Activated naive CD4-positive, alpha-beta T cell treated with anti-CD3 and anti-CD28 coated beads, Interleukin-2, amount 50 U/mL, for 24 hours (primary cell): ENCODE measurements at regions not wholly inside any gene's neighbourhood (a gene's known extent, or its start where the extent isn't known, plus 50 kb on each side); places are given as distances from the start of the nearest gene placed in this dataset.

ENCODE experiments used
- H3K27ac Mint-ChIP-seq: one replicate; pipeline ENCODE4 v1.8.0; 2021; ENCODE audit warnings: mild to moderate bottlenecking, mixed read lengths
- H3K27me3 Mint-ChIP-seq: one replicate; pipeline ENCODE4 v1.8.0; 2021; ENCODE audit warnings: mixed read lengths
- H3K36me3 Mint-ChIP-seq: one replicate; pipeline ENCODE4 v1.8.0; 2021; ENCODE audit warnings: mixed read lengths
- H3K4me1 Mint-ChIP-seq: one replicate; pipeline ENCODE4 v1.8.0; 2021; ENCODE audit warnings: mixed read lengths
- H3K4me3 Mint-ChIP-seq: one replicate; pipeline ENCODE4 v1.8.0; 2021; ENCODE audit warnings: mild to moderate bottlenecking, mixed read lengths
- H3K9me3 Mint-ChIP-seq: one replicate; pipeline ENCODE4 v1.8.0; 2021; ENCODE audit warnings: mixed read lengths

- no peaks in the 10 kb centered on the region for H3K4me1 Mint-ChIP-seq
- no peak overlapping the region for H3K27ac Mint-ChIP-seq
- H3K4me3 Mint-ChIP-seq = no peak overlapping the region
- H3K27me3 Mint-ChIP-seq = peaks cover 1% of the 10 kb centered on the region
- no peaks in the 10 kb centered on the region for H3K36me3 Mint-ChIP-seq
- no peaks in the 10 kb centered on the region for H3K9me3 Mint-ChIP-seq
These were observed 348.3 kb downstream of the CYRIA start for GRCh38 chr2:16317211-16317830.

GRCh38 chr2:16316456-16317210 lies 349.0 kb downstream of the CYRIA start:
- H3K27me3 Mint-ChIP-seq = peaks cover 4% of the 10 kb centered on the region
- no peaks in the 10 kb centered on the region for H3K4me1 Mint-ChIP-seq
- no peaks in the 10 kb centered on the region for H3K36me3 Mint-ChIP-seq
- no peak overlapping the region for H3K27ac Mint-ChIP-seq
- H3K4me3 Mint-ChIP-seq = no peak overlapping the region
- H3K9me3 Mint-ChIP-seq = no peaks in the 10 kb centered on the region

GRCh38 chr2:16315908-16316307 lies 349.7 kb downstream of the CYRIA start:
- no peaks in the 10 kb centered on the region for H3K9me3 Mint-ChIP-seq
- H3K4me1 Mint-ChIP-seq = no peaks in the 10 kb centered on the region
- H3K4me3 Mint-ChIP-seq = no peak overlapping the region
- H3K36me3 Mint-ChIP-seq = no peaks in the 10 kb centered on the region
- peaks cover 4% of the 10 kb centered on the region for H3K27me3 Mint-ChIP-seq
- H3K27ac Mint-ChIP-seq = no peak overlapping the region

- peaks cover 4% of the 10 kb centered on the region for H3K27me3 Mint-ChIP-seq
- H3K27ac Mint-ChIP-seq = no peak overlapping the region
- H3K9me3 Mint-ChIP-seq = no peaks in the 10 kb centered on the region
- H3K4me1 Mint-ChIP-seq = no peaks in the 10 kb centered on the region
- H3K36me3 Mint-ChIP-seq = no peaks in the 10 kb centered on the region
- H3K4me3 Mint-ChIP-seq = no peak overlapping the region
These were observed 350.2 kb downstream of the CYRIA start for GRCh38 chr2:16315458-16315835.

- no peaks in the 10 kb centered on the region for H3K9me3 Mint-ChIP-seq
- H3K36me3 Mint-ChIP-seq = no peaks in the 10 kb centered on the region
- H3K27me3 Mint-ChIP-seq = peaks cover 4% of the 10 kb centered on the region
- no peak overlapping the region for H3K4me3 Mint-ChIP-seq
- H3K27ac Mint-ChIP-seq = no peak overlapping the region
- no peaks in the 10 kb centered on the region for H3K4me1 Mint-ChIP-seq
These were observed 350.8 kb downstream of the CYRIA start for GRCh38 chr2:16314691-16315457.

GRCh38 chr2:16314001-16314400 lies 351.6 kb downstream of the CYRIA start:
- Mint-ChIP-seq H3K9me3 (no peaks in the 10 kb centered on the region), H3K27ac (no peak overlapping the region), H3K4me3 (no peak overlapping the region), H3K36me3 (no peaks in the 10 kb centered on the region), H3K27me3 (peaks cover 4% of the 10 kb centered on the region), H3K4me1 (no peaks in the 10 kb centered on the region)

- H3K4me1 Mint-ChIP-seq = no peaks in the 10 kb centered on the region
- no peak overlapping the region for H3K4me3 Mint-ChIP-seq
- no peaks in the 10 kb centered on the region for H3K9me3 Mint-ChIP-seq
- H3K27ac Mint-ChIP-seq = no peak overlapping the region
- peaks cover 4% of the 10 kb centered on the region for H3K27me3 Mint-ChIP-seq
- H3K36me3 Mint-ChIP-seq = no peaks in the 10 kb centered on the region
These were observed 352.2 kb downstream of the CYRIA start for GRCh38 chr2:16313235-16313975.

- Mint-ChIP-seq H3K27me3 (peaks cover 4% of the 10 kb centered on the region), H3K4me1 (no peaks in the 10 kb centered on the region), H3K4me3 (no peak overlapping the region), H3K9me3 (no peaks in the 10 kb centered on the region), H3K27ac (no peak overlapping the region), H3K36me3 (no peaks in the 10 kb centered on the region)
These were observed 352.9 kb downstream of the CYRIA start for GRCh38 chr2:16312771-16313170.

GRCh38 chr2:16311521-16312440 lies 353.9 kb downstream of the CYRIA start:
- Mint-ChIP-seq H3K4me3 (no peak overlapping the region), H3K27ac (no peak overlapping the region), H3K36me3 (no peaks in the 10 kb centered on the region), H3K27me3 (peaks cover 4% of the 10 kb centered on the region), H3K9me3 (no peaks in the 10 kb centered on the region), H3K4me1 (no peaks in the 10 kb centered on the region)

GRCh38 chr2:16308816-16309215 lies 356.8 kb downstream of the CYRIA start:
- H3K4me3 Mint-ChIP-seq = no peak overlapping the region
- H3K9me3 Mint-ChIP-seq = no peaks in the 10 kb centered on the region
- no peaks in the 10 kb centered on the region for H3K36me3 Mint-ChIP-seq
- peaks cover 3% of the 10 kb centered on the region for H3K4me1 Mint-ChIP-seq
- no peak overlapping the region for H3K27ac Mint-ChIP-seq
- H3K27me3 Mint-ChIP-seq = peaks cover 11% of the 10 kb centered on the region

- no peaks in the 10 kb centered on the region for H3K9me3 Mint-ChIP-seq
- H3K4me3 Mint-ChIP-seq = no peak overlapping the region
- no peak overlapping the region for H3K27ac Mint-ChIP-seq
- peaks cover 7% of the 10 kb centered on the region for H3K4me1 Mint-ChIP-seq
- peaks cover 11% of the 10 kb centered on the region for H3K27me3 Mint-ChIP-seq
- H3K36me3 Mint-ChIP-seq = no peaks in the 10 kb centered on the region
These were observed 360.6 kb downstream of the CYRIA start for GRCh38 chr2:16304876-16305590.

GRCh38 chr2:16303761-16304160 lies 361.9 kb downstream of the CYRIA start:
- Mint-ChIP-seq H3K27ac (no peak overlapping the region), H3K36me3 (no peaks in the 10 kb centered on the region), H3K27me3 (peaks cover 11% of the 10 kb centered on the region), H3K9me3 (no peaks in the 10 kb centered on the region), H3K4me3 (no peak overlapping the region), H3K4me1 (peaks cover 7% of the 10 kb centered on the region)

- Mint-ChIP-seq H3K4me3 (peak overlapping the region; percentile 7), H3K27ac (no peak overlapping the region), H3K36me3 (no peaks in the 10 kb centered on the region), H3K4me1 (peaks cover 7% of the 10 kb centered on the region), H3K9me3 (no peaks in the 10 kb centered on the region), H3K27me3 (peaks cover 11% of the 10 kb centered on the region)
These were observed 362.4 kb downstream of the CYRIA start for GRCh38 chr2:16303273-16303577.

GRCh38 chr2:16302431-16303272 lies 362.3 kb downstream of the MYCN start:
- H3K4me1 Mint-ChIP-seq = peaks cover 7% of the 10 kb centered on the region
- H3K9me3 Mint-ChIP-seq = no peaks in the 10 kb centered on the region
- peak overlapping the region; percentile 7 for H3K4me3 Mint-ChIP-seq
- no peaks in the 10 kb centered on the region for H3K36me3 Mint-ChIP-seq
- H3K27ac Mint-ChIP-seq = no peak overlapping the region
- peaks cover 11% of the 10 kb centered on the region for H3K27me3 Mint-ChIP-seq
